Parathyroid adenoma (tissue), 2 donors: ENCODE measurements at regions not wholly inside any gene's neighbourhood (a gene's known extent, or its start where the extent isn't known, plus 50 kb on each side); places are given as distances from the start of the nearest gene placed in this dataset.

ENCODE experiments used
- H2AFZ ChIP-seq: fragments of 300-600 bp; sonication (generic); one replicate; pipeline ENCODE4 v1.7.0; 2017; ENCODE audit warnings: antibody characterized with exemption, mild to moderate bottlenecking
- H3K27ac ChIP-seq: fragments of 300-600 bp; sonication (generic); one replicate; pipeline ENCODE4 v1.7.0; 2017
- H3K27me3 ChIP-seq: fragments of 300-600 bp; sonication (generic); one replicate; pipeline ENCODE4 v1.7.0; 2017; ENCODE audit warnings: low read length; ENCODE audit not compliant: control insufficient read depth, insufficient read depth
- H3K36me3 ChIP-seq: fragments of 300-600 bp; sonication (generic); one replicate; pipeline ENCODE4 v1.7.0; 2017; ENCODE audit warnings: low read length; ENCODE audit not compliant: control insufficient read depth, insufficient read depth
- H3K4me1 ChIP-seq: fragments of 300-600 bp; sonication (generic); one replicate; pipeline ENCODE4 v1.7.0; 2017; ENCODE audit warnings: control low read depth
- H3K4me2 ChIP-seq: fragments of 300-600 bp; sonication (generic); one replicate; pipeline ENCODE4 v1.7.0; 2017; ENCODE audit warnings: low read length
- H3K4me3 ChIP-seq: fragments of 300-600 bp; sonication (generic); one replicate; pipeline ENCODE4 v1.7.0; 2017; ENCODE audit warnings: low read depth, low read length
- H3K79me2 ChIP-seq: fragments of 300-600 bp; sonication (generic); one replicate; pipeline ENCODE4 v1.7.0; 2017; ENCODE audit warnings: control low read depth
- H3K9ac ChIP-seq: fragments of 300-600 bp; sonication (generic); one replicate; pipeline ENCODE4 v1.7.0; 2017; ENCODE audit warnings: mild to moderate bottlenecking
- H3K9me3 ChIP-seq: fragments of 300-600 bp; sonication (generic); one replicate; pipeline ENCODE4 v1.7.0; 2017; ENCODE audit warnings: low read length; ENCODE audit not compliant: control insufficient read depth
- TF ChIP-seq, protein P1 (sequence below): fragments of 300-600 bp; sonication (generic); IDR thresholded peaks from one replicate; pipeline ENCODE4 v1.7.0; 2017; ENCODE audit warnings: antibody characterized with exemption, mild to moderate bottlenecking
- donor health status: primary hyperparathyroidism.

DNA sequence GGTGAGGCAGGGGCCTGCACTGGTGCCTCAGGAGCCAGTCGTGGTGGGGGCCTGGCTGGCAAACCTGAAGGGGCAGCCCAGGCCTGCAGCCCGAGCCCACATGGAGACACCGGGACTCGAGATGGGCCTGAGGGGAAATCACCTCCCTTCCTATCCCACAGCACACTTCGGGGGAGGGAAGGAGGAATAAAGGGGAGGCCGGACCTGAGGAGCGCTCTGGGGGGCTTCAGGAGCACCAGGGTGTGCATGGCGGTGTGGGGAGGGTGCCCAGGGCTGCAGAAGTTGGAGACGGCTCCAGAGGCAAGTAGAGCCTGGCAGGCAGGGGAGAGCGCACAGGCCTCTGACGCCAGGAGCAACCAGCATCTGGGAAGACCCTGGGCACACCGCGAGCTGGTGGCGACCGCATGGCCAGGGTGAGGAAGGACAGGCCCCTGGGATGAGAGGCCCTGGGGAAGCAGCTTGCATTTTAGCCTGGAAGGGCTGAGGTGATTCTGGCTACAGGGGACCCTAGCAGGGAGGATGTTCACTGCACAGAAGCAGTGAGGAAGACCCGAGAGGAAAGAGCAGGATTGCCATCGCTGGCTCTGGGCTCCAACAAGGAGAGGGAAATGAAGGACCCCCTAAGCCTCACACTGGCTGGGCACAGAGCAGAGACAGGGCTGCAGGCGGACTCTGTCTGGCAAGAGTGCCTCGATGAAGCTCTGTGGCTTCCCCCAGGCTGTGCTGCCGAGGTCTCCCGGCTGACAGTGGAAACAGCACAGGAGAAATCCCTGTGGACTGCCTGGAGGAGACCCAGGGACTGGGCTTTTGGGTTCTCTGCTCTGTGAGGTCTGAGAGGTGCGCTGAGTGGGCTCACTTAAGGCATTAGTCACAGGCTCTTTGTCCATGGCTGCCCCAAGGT lies 457.7 kb downstream of the BRD1 start:
- H3K4me3 ChIP-seq, result no peak overlapping the region
- H3K27me3 ChIP-seq, result no peaks in the 10 kb centered on the region
- TF ChIP-seq, protein P1, sequence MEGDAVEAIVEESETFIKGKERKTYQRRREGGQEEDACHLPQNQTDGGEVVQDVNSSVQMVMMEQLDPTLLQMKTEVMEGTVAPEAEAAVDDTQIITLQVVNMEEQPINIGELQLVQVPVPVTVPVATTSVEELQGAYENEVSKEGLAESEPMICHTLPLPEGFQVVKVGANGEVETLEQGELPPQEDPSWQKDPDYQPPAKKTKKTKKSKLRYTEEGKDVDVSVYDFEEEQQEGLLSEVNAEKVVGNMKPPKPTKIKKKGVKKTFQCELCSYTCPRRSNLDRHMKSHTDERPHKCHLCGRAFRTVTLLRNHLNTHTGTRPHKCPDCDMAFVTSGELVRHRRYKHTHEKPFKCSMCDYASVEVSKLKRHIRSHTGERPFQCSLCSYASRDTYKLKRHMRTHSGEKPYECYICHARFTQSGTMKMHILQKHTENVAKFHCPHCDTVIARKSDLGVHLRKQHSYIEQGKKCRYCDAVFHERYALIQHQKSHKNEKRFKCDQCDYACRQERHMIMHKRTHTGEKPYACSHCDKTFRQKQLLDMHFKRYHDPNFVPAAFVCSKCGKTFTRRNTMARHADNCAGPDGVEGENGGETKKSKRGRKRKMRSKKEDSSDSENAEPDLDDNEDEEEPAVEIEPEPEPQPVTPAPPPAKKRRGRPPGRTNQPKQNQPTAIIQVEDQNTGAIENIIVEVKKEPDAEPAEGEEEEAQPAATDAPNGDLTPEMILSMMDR, result no peak

DNA sequence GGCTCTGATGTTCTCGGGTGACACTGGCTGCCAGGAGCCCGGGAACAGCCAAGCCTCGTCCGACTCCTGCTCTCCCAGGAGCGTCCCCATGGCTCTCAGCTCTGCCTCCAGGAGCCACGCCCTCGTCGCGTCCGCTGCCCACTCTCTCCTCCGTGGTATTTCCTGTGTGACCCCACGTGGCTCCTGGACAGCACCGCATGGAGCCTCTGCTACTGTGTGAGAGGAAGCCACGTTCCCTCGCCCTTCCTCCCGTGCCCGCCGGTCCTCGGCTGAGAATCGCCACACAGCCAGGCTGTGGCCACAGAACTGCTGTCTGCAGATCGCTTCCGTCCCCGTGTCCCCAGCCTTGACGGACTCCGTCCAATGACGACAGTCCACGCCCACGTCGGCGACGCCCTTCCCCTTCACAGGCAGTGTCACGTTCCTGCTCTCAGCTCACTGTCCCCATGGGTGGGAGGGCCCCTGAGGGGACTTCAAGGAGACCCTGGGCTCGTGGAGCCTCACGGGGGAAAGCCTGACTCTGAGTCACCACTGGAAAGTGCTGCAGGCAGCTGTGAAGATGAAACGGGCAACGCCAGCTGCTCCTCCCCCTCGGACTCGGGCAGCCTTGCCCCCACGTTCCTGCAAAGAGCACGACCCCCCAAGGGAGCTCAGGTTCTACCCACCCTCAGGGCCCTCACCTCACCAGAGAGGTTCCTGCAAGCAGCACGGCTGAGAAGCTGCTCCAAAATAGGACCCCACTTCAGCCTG lies 458.5 kb downstream of the BRD1 start:
- TF ChIP-seq, protein P1, result no peak
- Histone ChIP-seq H3K4me1 (no peaks in the 10 kb centered on the region), H3K36me3 (no peaks in the 10 kb centered on the region), H3K9ac (no peak overlapping the region), H2AFZ (no peak overlapping the region), H3K27me3 (no peaks in the 10 kb centered on the region), H3K4me3 (no peak overlapping the region), H3K9me3 (no peaks in the 10 kb centered on the region), H3K4me2 (no peak overlapping the region), H3K79me2 (no peaks in the 10 kb centered on the region), H3K27ac (no peak overlapping the region)

More for the DNA sequence above, 457.7 kb downstream of the BRD1 start:
- no peak overlapping the region for H3K27ac ChIP-seq
- H3K4me1 ChIP-seq, result no peaks in the 10 kb centered on the region
- H3K9ac ChIP-seq, result no peak overlapping the region
- H2AFZ ChIP-seq, result no peak overlapping the region
- no peaks in the 10 kb centered on the region for H3K36me3 ChIP-seq
- no peaks in the 10 kb centered on the region for H3K9me3 ChIP-seq
- H3K79me2 ChIP-seq, result no peaks in the 10 kb centered on the region
- no peak overlapping the region for H3K4me2 ChIP-seq

DNA sequence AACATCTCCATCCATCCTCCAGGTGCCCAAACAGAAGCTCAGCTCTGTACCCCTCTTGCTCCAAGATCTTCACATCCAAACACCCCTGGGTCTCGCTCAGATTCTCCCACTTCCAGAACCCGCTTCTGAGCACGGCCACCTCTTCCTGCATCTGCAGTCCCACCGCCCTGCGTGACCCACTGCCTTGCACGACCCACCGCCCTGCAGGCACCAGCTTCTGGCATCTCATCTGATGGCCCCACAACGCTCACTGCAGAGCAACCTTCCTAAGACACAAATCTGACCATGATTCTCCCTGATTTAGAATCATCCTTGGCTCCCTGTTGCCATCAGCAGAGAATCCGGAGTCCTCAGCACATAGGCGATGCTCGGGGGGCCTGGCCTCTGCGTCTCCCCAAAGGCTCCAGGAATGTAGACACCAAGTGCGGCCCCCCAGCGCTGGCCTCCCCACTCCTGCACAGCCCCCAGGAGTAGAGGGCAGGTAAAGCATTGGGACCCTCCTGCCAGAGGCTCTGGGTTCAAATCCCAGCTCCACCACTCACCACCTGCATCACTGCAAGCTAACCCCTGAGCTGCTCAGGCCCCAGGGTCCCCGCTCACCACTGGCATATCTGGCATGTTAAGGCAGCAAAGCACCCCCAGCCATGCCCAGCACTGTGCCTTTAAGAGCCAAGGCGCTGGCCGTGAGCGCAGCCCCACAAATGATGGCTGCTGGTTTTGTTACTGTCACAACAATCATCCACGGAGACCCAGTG lies 459.3 kb downstream of the BRD1 start:
- H2AFZ ChIP-seq, result no peak overlapping the region
- no peaks in the 10 kb centered on the region for H3K4me1 ChIP-seq
- no peaks in the 10 kb centered on the region for H3K27me3 ChIP-seq
- no peak overlapping the region for H3K27ac ChIP-seq
- no peaks in the 10 kb centered on the region for H3K9me3 ChIP-seq
- H3K4me3 ChIP-seq, result no peak overlapping the region
- H3K9ac ChIP-seq, result no peak overlapping the region
- no peak overlapping the region for H3K4me2 ChIP-seq
- TF ChIP-seq, protein P1, result no peak
- H3K36me3 ChIP-seq, result no peaks in the 10 kb centered on the region
- H3K79me2 ChIP-seq, result no peaks in the 10 kb centered on the region

DNA sequence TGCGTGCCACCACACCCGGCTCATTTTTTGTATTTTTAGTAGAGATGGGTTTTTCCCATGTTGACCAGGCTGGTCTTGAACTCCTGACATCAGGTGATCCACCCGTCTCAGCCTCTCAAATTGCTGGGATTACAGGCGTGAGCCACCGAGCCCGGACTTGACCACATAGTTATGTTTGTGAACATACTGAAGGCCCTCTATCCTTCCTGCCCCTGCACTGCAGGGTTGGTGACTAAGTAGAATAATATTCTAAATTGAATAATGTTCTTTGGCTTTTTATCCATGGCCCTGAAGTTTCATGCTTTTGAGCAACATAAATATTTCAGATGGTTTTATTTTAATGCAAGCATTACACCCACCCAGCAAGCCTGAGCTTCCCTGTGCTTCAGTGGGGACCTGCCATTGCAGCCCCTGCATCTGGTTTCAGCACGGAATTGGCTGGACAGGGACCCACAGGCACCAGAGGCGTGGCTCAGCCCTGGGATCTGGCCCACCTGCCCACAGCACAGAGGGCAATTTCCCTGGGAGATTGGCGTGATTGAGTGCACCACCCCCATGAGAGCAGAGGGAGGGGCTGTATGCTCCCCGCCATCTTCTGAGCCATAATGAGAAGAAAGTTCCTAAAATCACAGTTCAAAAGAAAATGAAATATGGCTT lies 460.5 kb downstream of the BRD1 start:
- Histone ChIP-seq H3K36me3 (no peaks in the 10 kb centered on the region), H3K9ac (no peak overlapping the region), H3K4me1 (no peaks in the 10 kb centered on the region), H3K27ac (no peak overlapping the region), H3K79me2 (no peaks in the 10 kb centered on the region), H3K27me3 (no peaks in the 10 kb centered on the region), H3K9me3 (no peaks in the 10 kb centered on the region), H3K4me2 (no peak overlapping the region), H3K4me3 (no peak overlapping the region), H2AFZ (no peak overlapping the region)
- TF ChIP-seq, protein P1, result no peak
